GM21529 (cell line): ENCODE measurements at regions not wholly inside any gene's neighbourhood (a gene's known extent, or its start where the extent isn't known, plus 50 kb on each side); places are given as distances from the start of the nearest gene placed in this dataset.
"Not testable (repeated sequence)": the region's sequence is repeated elsewhere in the genome, so short reads cannot be mapped to it uniquely, and the experiment has no call there.

Experiments
- ATAC-seq: cut with Tn5 transposase; IDR thresholded peaks from one replicate; pipeline ENCODE4 v1.9.1; 2021; ENCODE audit not compliant: unreplicated experiment

DNA sequence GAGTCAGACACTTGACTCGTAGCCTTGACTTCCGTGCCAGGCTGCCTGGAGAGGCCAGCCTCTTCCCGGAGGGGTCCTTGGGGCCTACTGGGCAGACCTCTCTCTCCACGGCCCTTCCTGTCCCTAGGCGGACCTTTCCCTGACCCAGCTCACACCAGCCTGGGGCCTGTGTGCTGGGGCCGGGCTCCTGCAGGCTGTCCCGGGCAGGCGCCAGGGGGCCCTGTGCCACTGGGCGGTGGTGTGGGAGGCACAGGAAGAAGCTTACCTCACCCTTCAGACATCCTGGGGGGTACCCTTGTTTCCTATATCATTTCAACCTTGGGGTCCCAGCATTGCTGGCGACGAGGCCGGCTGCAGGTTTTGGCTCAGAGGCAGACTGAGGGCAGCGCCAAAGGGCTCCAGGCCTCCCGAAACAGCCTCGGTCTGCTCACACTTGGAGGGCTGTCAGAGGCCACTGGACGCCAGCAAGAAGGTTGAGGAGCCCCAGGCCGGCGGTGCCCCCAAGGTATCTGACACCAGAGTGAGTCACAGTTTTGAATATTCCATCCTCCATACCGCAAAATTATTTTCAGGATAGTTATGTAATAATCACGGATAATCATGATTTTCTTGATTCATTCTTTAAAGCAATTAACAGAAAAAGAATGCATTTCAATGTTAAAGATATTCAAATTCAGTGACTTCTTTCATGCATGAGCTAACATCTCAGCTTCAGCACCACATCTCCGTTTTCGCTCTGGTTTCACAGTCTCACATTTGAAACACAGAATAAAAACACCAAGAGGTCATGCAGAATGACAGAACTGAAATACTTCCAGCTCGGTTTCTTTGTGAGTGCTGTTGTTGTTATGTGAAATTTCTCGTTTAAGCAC is 3967.6 kb upstream of the TPTE start:
- not testable (repeated sequence) for ATAC-seq

DNA sequence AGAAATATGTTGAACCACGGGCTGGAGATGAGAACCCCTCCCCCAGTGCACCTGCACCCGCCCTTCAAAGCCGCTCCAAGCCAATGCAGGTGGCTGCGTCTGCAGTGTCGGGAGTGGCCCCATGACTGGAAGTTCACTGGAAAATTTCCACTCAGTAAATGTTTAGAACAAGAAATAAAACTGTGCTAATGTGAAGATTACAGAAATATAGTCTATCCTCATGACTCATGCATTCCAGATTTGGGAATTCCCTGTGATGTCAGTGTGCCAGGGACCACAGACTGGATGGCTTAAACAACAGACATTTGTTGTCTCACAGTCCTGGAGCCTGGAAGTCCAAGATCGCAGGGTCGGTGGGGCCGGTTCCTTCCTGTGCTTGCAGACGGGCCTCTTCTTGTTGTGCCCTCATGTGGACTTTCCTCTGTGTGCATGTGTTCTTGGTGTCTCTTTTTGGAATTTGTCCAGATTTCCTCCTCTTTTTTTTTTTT is 3967.0 kb upstream of the TPTE start:
- ATAC-seq: peak; percentile 38

DNA sequence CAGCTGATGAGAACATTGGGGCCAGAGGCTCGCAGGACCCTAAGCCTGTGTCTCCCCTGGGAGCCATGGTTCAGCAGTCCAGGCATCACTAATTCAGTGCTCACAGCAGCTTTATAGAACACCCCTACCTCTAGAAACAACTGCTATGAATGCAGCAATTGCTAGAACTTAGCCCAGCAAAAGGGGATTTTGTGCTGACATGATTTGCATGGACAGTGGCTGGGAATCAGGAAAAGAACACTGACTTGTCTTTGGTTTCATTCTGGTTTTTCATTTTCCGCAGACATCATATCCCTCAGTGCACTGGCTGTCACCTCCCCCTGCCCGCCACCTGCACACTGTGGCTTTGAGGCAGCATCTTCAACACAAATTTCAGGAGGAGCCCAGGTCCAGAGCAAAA is 3964.9 kb upstream of the TPTE start:
- ATAC-seq: peak; percentile 67

DNA sequence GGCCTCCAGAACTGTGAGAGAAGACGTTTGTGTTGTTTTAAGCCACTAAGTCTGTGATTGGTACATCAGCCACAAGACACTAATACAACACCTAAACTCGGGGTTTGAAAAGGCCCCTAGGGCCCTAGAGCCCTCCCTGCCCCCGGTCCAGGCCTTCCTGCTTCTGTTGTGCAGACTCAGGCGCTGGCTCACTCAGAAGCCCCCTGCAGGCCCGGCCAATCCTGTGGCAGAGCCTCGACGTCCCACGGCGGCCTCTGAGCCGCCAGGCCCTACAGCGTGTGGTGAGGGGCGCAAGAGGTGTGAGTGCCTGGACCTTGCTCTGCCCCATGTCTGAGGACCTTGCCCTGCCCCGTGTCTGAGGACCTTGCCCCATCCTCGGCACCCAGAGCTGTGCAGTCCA is 3964.0 kb upstream of the TPTE start:
- not testable (repeated sequence) for ATAC-seq

DNA sequence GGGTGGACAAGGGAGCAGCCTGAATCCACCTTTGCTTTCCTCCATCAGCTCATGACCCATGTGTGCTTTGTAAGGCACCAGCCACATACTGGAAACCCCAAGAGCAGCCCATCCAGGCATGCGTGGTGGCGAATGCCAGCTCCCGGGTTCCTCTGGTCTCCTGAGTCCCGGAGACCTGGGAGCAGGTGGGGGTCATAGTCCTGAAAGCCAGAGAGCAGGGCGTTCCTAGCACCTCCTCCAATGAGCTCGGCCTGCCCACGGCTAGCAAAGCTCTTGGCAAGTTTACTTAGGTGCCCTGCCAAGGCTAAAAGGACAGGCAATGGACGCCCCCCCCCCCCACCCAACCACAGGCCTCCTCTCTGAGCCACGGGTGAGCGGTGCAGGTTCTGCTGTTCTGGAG is 3960.2 kb upstream of the TPTE start:
- ATAC-seq: not testable (repeated sequence)

DNA sequence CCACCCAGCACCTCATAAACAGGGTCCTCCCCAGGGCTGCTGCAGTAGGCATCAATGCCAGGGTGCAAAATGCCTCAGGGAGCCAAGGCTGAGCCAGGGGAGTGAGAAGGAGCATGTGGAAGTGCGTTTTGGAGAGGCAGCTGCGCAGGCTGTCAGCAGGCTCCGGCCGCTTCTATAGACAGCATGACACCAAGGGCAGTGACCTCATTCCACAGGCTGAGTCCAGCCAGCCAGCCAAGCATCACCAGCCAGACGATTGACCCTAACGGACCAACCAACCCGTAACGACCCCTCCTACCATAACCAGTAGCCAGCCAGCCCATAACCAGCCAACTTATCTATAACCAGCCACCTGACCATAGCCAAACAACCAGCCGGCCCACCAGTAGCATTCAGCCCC is 3959.8 kb upstream of the TPTE start:
- ATAC-seq: not testable (repeated sequence)

DNA sequence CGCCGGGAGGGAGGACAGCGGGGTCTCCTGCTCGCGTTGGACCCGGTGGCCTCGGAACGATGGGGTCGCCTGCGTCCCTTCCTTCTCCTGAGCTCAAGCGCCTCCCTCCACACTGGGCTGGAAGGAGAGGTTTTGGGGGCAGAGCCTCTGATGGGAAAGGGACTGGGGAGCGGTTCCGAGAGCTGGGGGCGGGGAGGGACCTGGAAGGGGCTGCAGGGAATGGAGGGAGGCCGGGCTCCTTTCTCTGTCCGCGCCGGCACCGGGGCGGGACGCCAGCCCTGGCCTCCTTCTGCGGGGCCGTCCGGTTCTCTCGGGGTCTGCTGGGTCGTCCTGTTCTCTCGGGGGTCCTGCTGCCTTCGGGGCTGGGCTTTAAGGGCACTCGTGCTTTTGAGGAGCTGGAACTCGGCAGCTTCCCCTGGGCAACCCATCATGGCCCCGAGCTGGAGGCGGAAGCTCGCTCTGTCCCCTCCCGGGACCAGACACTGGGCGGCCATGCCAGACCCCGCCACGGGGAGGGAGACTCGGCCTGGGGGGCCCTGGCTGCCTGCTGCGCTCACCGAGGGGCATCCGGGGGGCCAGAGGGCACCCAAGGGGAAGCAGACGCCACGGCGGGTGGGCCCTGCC is 3956.7 kb upstream of the TPTE start:
- ATAC-seq: not testable (repeated sequence)

DNA sequence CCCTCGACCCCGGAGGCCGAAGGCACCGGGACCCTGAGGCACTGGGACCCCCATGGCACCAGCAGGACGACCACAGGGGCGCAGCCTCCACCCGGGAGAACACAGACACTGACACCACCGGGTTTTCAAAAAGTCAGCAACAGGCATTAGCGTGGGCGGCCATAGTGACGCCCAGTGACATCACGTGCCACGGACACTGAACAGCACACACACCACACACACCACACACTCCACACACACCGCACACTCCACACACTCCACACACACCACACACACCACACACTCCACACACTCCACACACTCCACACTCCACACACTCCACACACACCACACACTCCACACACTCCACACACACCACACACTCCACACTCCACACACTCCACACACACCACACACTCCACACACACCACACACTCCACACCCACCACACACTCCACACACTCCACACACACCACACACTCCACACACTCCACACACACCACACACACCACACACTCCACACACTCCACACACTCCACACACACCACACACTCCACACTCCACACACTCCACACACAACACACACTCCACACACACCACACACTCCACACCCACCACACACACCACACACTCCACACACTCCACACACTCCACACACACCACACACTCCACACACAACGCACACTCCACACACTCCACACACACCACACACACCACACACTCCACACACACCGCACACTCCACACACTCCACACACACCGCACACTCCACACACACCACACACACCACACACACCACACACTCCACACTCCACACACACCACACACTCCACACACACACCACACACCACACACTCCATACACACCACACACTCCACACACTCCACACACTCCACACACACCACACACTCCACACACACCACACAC is 3955.9 kb upstream of the TPTE start:
- ATAC-seq: not testable (repeated sequence)

DNA sequence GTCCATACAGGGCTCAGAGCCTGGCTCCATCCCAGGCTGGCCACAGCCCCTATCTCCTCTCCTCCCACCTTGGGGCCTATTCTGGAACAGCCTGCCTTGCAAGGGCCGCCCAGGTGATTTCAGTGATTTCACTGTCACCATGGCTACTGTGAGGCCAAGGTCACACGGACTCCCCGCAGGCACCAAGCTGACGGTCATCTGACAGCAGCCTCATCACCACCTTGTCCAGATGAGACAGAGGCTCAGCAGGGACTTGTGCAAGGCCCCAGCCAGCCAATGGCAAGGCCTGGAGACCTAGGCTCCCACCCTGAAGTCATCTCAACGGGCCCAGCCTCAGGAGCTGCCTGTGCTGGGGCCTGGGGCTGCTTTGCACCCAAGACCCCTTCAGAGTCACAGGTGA is 3953.8 kb upstream of the TPTE start:
- ATAC-seq: not testable (repeated sequence)

DNA sequence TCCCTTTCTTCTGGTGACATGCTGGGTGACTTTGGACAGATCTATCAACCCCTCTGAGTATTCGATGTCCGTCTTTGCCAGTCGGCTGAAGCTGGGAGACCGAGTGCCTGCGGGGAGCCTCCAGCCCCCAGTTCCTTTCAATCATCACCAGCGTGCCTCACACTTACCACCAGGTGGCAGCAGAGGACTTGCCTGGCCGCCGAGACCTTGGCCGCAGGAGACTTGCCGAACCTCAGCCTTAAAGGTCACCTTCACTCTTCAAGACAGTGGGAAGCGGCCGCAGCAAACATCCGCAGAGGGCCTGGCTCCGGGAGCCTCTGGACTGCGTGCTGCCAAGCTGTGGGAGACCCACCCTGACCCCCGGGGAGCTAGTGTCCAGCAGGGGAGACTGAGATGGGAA is 3952.2 kb upstream of the TPTE start:
- ATAC-seq: peak; percentile 56

DNA sequence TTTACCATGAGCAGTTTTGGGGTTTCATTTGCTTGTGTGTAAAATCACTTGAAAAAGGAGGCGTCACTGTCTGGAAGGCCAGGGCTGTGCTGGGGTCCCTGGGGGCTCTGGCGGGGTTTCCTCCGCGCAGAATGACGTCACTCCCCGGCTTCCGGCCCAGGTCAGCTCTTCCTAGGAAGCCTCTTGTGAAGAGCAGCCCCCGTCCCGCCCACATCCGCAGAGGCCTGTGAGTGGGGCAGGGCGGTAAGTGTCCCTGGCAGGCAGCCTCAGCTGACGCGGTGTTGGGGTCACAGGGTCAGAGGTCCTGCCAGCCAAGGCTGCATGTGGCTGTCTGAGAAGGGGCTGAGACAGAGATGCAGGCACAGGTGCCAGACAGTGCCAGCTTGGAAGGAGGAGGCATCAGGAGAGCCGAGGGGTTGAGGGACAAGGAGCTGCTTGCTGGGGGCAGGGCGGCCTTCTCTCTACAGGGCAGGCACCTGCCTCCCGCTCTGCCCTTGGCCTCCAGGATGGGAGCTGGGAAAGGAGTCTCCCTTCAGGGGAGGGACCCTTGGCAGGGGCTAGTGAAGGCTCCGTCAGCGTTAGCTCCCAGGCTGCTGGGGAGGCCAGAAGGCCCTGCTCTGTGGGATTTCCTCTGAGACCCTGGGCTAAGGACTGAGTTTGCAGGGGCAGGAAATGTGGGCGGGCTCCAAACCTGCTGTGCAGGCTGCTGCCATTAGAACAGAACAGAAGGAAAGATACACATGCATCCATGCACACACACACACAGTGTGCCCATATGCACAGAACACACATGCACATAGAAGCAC is 3951.6 kb upstream of the TPTE start:
- peak; percentile 68 for ATAC-seq

DNA sequence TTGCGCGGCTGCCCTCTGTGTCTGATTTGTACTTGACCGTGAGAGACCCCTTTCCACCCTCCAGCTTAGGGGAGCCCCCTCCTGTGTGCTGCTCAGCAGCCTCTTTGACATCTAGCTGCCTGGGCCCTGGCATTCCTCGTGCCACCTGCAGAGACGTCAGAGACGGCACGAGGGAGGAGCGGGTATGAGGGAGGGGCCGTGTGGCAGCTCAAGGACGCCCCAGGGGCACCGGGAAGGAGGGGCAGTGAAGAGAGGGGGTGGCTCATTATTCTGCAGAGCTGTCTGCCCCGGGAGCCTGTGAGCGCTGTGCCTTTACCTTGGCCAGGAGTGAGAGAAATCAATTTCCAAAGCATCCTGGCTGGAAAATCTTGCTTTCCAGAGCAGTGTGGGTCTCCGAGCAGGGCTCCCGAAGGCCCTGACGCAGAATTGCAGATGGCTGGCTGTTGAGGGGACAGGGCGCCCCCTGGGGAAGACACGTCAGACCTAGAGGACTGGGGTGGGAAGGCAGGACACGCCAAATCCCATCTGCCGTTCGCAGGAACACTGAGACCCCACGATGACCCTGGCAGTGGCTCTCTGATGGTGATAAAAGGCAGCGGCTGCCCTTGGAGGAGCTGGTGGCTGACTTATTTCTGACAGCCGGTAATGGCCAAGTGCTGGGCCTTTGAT is 3950.5 kb upstream of the TPTE start:
- not testable (repeated sequence) for ATAC-seq

DNA sequence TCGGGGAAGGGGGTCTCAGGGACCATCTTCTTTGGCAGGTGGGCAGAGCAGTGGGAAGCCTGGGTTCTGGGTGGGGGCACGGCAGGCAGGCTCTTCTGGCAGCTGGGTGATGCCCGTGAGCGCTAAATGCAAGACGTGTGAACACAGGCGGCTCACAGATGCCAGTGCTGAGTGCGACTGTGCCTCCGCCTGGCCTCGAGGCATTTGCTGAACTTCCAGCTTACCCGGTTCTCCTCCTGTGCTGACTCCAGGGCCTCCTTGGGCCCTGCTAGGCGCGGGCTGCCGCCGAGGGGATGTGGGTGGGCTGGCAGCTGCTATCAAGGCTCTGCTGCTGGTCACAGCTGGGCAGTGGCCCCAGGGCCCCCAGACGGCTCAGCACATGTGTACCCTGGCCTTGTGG is 3947.8 kb upstream of the TPTE start:
- not testable (repeated sequence) for ATAC-seq

DNA sequence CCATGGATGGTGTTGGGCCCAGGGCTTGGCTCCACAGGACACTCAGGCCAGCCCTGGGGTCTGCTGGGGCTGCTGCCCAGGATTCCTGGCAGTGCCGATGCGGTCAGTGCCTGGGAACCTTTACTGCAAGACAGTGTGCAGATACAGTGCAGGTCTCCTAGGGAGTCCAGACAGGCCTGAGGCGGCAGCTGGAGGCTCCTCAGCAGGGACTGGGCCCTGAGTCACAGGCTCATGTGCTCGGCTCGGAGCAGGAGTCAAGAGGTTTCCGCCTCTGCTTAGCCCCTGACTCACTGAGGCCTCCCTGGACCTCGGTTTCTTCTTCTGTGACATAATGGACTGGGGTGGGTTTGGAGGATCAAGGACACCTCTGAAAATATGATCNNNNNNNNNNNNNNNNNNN is 3941.6 kb upstream of the TPTE start:
- ATAC-seq: not testable (repeated sequence)
